PC-3 (cell line): ENCODE measurements at regions not wholly inside any gene's neighbourhood (a gene's known extent, or its start where the extent isn't known, plus 50 kb on each side); places are given as distances from the start of the nearest gene placed in this dataset.

Experiments used
- ATAC-seq: fragments of 200-7000 bp; cut with Tn5 transposase; 2 replicates; pipeline ENCODE4 v1.9.1; 2020; ENCODE audit warnings: mild to moderate bottlenecking, moderate library complexity
- BruUV-seq: library from RNA; stranded (reverse); fragments of 400-500 nt; replicated peaks from 2 replicates; lab custom pipeline; 2021; lab: Mats Ljungman, UMichigan
- CTCF ChIA-PET: fragments of 300-600 bp; sonication (Branson Sonifier 250); formaldehyde crosslinking; loops from one replicate; lab custom pipeline; 2022; ENCODE audit warnings: antibody characterized with exemption; lab: Charles Lee
- POLR2A ChIA-PET: fragments of 300-600 bp; sonication (Branson Sonifier 250); formaldehyde crosslinking; loops from one replicate; lab custom pipeline; 2022; ENCODE audit warnings: antibody characterized with exemption; ENCODE audit not compliant: unreplicated experiment; lab: Charles Lee
- DNase-seq: peaks from one replicate; pipeline ENCODE4 v3.0.0-alpha.2; 2015
- H2AFZ ChIP-seq: fragments of 300-600 bp; sonication (generic); 2 replicates; pipeline ENCODE4 v1.6.0; 2016; ENCODE audit warnings: antibody characterized with exemption, low read length
- H3F3A ChIP-seq: fragments of 300-600 bp; sonication (generic); one replicate; pipeline ENCODE4 v1.6.0; 2017; ENCODE audit warnings: antibody characterized with exemption, low read length, control low read depth, mild to moderate bottlenecking; ENCODE audit not compliant: unreplicated experiment
- H3K27ac ChIP-seq: fragments of 300-600 bp; sonication (generic); 2 replicates; pipeline ENCODE4 v1.5.1; 2016; ENCODE audit warnings: mild to moderate bottlenecking, low read length
- H3K27me3 ChIP-seq: fragments of 300-600 bp; sonication (generic); 2 replicates; pipeline ENCODE4 v1.6.1; 2016; ENCODE audit warnings: low read length, mixed read lengths
- H3K36me3 ChIP-seq: fragments of 300-600 bp; sonication (generic); 2 replicates; pipeline ENCODE4 v1.6.1; 2016; ENCODE audit warnings: low read depth, mixed run types, low read length, mixed read lengths
- H3K4me1 ChIP-seq: fragments of 300-600 bp; sonication (generic); 2 replicates; pipeline ENCODE4 v1.5.1; 2016; ENCODE audit warnings: low read length; ENCODE audit not compliant: insufficient read depth
- H3K4me2 ChIP-seq: fragments of 300-600 bp; sonication (generic); 2 replicates; pipeline ENCODE4 v1.6.0; 2016; ENCODE audit warnings: low read length
- H3K4me3 ChIP-seq: fragments of 300-600 bp; sonication (generic); 2 replicates; pipeline ENCODE4 v1.5.1; 2016; ENCODE audit warnings: mild to moderate bottlenecking, low read length, mixed read lengths
- H3K79me2 ChIP-seq: fragments of 300-600 bp; sonication (generic); 2 replicates; pipeline ENCODE4 v1.6.1; 2017; ENCODE audit warnings: low read length, mixed read lengths
- H3K9ac ChIP-seq: fragments of 300-600 bp; sonication (generic); 2 replicates; pipeline ENCODE4 v1.6.0; 2016; ENCODE audit warnings: mild to moderate bottlenecking, low read length
- H3K9me2 ChIP-seq: fragments of 300-600 bp; sonication (generic); replicated peaks from 2 replicates; pipeline ENCODE4 v1.6.1; 2016; ENCODE audit warnings: mixed run types, low read length, mixed read lengths
- H3K9me3 ChIP-seq: fragments of 300-600 bp; sonication (generic); 2 replicates; pipeline ENCODE4 v1.6.1; 2016; ENCODE audit warnings: low read length, mixed read lengths
- H4K20me1 ChIP-seq: fragments of 300-600 bp; sonication (generic); 2 replicates; pipeline ENCODE4 v1.6.1; 2016; ENCODE audit warnings: low read length, mixed read lengths
- CTCF ChIP-seq: fragments of 300-600 bp; sonication (generic); conservative IDR thresholded peaks from 2 replicates; pipeline ENCODE4 v1.5.1; 2017; ENCODE audit warnings: antibody characterized with exemption, low read depth, mild to moderate bottlenecking, low read length
- EZH2 ChIP-seq: fragments of 300-600 bp; sonication (generic); IDR thresholded peaks from one replicate; pipeline ENCODE4 v1.6.1; 2017; ENCODE audit warnings: antibody characterized with exemption, mild to moderate bottlenecking, low read length; ENCODE audit not compliant: unreplicated experiment
- EZH2phosphoT487 ChIP-seq: fragments of 300-600 bp; sonication (generic); IDR thresholded peaks from 2 replicates; pipeline ENCODE4 v1.6.1; 2018; ENCODE audit warnings: mild to moderate bottlenecking, antibody characterized with exemption, low read length, borderline replicate concordance
- intact Hi-C: fragments of 100-400 bp; cut with micrococcal nuclease; formaldehyde crosslinking; loops from 2 replicates; pipeline ENCODE4 v1.9.0; 2023

GRCh38 chr2:12096788-12097449, 350.5 kb downstream of the LPIN1 start:
- ChIA-PET POLR2A (no interaction called here), CTCF (interaction anchor here (0.6 kb wide), 1 partner anchor 621 kb away, joined by 3 read pairs; no protein-coding TSS in a partner anchor)
- no TSS peak for BruUV-seq

GRCh38 chr2:12097859-12098258, 351.4 kb downstream of the LPIN1 start:
- BruUV-seq: no TSS peak
- CTCF ChIA-PET: no interaction called here

More at GRCh38 chr2:12096788-12097449, 350.5 kb downstream of the LPIN1 start:
- no peak overlapping the region for H3K27ac ChIP-seq
- H3K9ac ChIP-seq: no peak overlapping the region
- no peaks in the 10 kb centered on the region for H3K79me2 ChIP-seq
- no peak overlapping the region for H2AFZ ChIP-seq
- H3K9me2 ChIP-seq: no peaks in the 10 kb centered on the region
- no peak overlapping the region for H3K4me2 ChIP-seq
- no peak overlapping the region for H3K4me3 ChIP-seq
- no peaks in the 10 kb centered on the region for H3K9me3 ChIP-seq
- ATAC-seq (no peak), DNase-seq (no peak)
- H3K36me3 ChIP-seq: no peaks in the 10 kb centered on the region
- intact Hi-C loops: no loop called here
- no peaks in the 10 kb centered on the region for H4K20me1 ChIP-seq
- H3F3A ChIP-seq: no peaks in the 10 kb centered on the region
- TF ChIP-seq EZH2: no peak
- no peaks in the 10 kb centered on the region for H3K27me3 ChIP-seq
- H3K4me1 ChIP-seq: 0 out of 2 replicates have a peak, but pooled peaks cover 1% of the 10 kb centered on the region

GRCh38 chr2:12099374-12099773, 352.9 kb downstream of the LPIN1 start:
- H3F3A ChIP-seq: no peaks in the 10 kb centered on the region
- no peaks in the 10 kb centered on the region for H4K20me1 ChIP-seq
- POLR2A ChIA-PET: no interaction called here
- CTCF ChIA-PET: no interaction called here
- intact Hi-C loops: no loop called here
- H3K27ac ChIP-seq: no peak overlapping the region
- no peaks in the 10 kb centered on the region for H3K9me2 ChIP-seq
- no peak for TF ChIP-seq EZH2phosphoT487
- peak; percentile 35 for DNase-seq
- no peaks in the 10 kb centered on the region for H3K4me1 ChIP-seq
- no peak for ATAC-seq
- no peak overlapping the region for H3K4me2 ChIP-seq
- H3K36me3 ChIP-seq: no peaks in the 10 kb centered on the region
- no peaks in the 10 kb centered on the region for H3K79me2 ChIP-seq
- no peak overlapping the region for H3K4me3 ChIP-seq
- H3K9me3 ChIP-seq: no peaks in the 10 kb centered on the region
- H3K27me3 ChIP-seq: no peaks in the 10 kb centered on the region
- H3K9ac ChIP-seq: no peak overlapping the region
- no TSS peak for BruUV-seq
- H2AFZ ChIP-seq: no peak overlapping the region

More at GRCh38 chr2:12097859-12098258, 351.4 kb downstream of the LPIN1 start:
- Histone ChIP-seq H3K9me3 (no peaks in the 10 kb centered on the region), H3F3A (no peaks in the 10 kb centered on the region), H4K20me1 (no peaks in the 10 kb centered on the region), H3K79me2 (no peaks in the 10 kb centered on the region), H3K9ac (no peak overlapping the region), H3K36me3 (no peaks in the 10 kb centered on the region), H3K9me2 (no peaks in the 10 kb centered on the region), H3K4me1 (no peaks in the 10 kb centered on the region), H3K27ac (no peak overlapping the region), H3K4me3 (no peak overlapping the region), H2AFZ (no peak overlapping the region), H3K27me3 (no peaks in the 10 kb centered on the region), H3K4me2 (no peak overlapping the region)
- intact Hi-C loops: no loop called here
- DNase-seq (no peak), ATAC-seq (no peak)
- no peak for TF ChIP-seq EZH2
- no peak; the same call in 1 of the 2 replicates for TF ChIP-seq CTCF
- TF ChIP-seq EZH2phosphoT487: no peak
- POLR2A ChIA-PET: no interaction called here
